Epithelial cell of proximal tubule (primary cell): ENCODE measurements at regions not wholly inside any gene's neighbourhood (a gene's known extent, or its start where the extent isn't known, plus 50 kb on each side); places are given as distances from the start of the nearest gene placed in this dataset.
"Not testable (repeated sequence)": the region's sequence is repeated elsewhere in the genome, so short reads cannot be mapped to it uniquely, and the experiment has no call there.

Experiments used
- DNase-seq: peaks from one replicate; pipeline ENCODE4 v3.0.0-alpha.2; 2011; ENCODE audit warnings: low read depth
- H3K4me3 ChIP-seq: 2 replicates; pipeline ENCODE4 v1.5.1; 2011; ENCODE audit warnings: low read depth, mild to moderate bottlenecking, low read length
- TF ChIP-seq, protein P1 (sequence below): conservative IDR thresholded peaks from 2 replicates; pipeline ENCODE4 v1.5.1; 2012; ENCODE audit warnings: low read depth, mild to moderate bottlenecking, low read length

DNA sequence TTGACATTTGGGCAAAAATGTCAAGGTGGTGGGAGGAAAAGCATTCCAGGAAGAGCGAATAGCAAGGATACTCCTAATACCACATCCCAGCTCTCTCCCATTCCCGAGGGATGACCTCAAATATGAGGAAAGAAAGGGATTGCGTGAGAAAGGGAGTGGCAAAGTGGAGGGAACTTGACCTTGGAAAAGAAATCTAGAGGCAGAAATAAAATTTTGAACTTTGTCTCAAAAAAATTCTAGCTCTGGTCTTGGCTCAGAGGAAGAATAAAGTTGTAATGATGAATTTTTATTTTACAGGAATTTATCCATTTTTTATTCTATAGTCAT lies 127.8 kb downstream of the TBX19 start:
- DNase-seq, result no peak
- TF ChIP-seq, protein P1, sequence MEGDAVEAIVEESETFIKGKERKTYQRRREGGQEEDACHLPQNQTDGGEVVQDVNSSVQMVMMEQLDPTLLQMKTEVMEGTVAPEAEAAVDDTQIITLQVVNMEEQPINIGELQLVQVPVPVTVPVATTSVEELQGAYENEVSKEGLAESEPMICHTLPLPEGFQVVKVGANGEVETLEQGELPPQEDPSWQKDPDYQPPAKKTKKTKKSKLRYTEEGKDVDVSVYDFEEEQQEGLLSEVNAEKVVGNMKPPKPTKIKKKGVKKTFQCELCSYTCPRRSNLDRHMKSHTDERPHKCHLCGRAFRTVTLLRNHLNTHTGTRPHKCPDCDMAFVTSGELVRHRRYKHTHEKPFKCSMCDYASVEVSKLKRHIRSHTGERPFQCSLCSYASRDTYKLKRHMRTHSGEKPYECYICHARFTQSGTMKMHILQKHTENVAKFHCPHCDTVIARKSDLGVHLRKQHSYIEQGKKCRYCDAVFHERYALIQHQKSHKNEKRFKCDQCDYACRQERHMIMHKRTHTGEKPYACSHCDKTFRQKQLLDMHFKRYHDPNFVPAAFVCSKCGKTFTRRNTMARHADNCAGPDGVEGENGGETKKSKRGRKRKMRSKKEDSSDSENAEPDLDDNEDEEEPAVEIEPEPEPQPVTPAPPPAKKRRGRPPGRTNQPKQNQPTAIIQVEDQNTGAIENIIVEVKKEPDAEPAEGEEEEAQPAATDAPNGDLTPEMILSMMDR, result no peak
- H3K4me3 ChIP-seq, result no peak overlapping the region

DNA sequence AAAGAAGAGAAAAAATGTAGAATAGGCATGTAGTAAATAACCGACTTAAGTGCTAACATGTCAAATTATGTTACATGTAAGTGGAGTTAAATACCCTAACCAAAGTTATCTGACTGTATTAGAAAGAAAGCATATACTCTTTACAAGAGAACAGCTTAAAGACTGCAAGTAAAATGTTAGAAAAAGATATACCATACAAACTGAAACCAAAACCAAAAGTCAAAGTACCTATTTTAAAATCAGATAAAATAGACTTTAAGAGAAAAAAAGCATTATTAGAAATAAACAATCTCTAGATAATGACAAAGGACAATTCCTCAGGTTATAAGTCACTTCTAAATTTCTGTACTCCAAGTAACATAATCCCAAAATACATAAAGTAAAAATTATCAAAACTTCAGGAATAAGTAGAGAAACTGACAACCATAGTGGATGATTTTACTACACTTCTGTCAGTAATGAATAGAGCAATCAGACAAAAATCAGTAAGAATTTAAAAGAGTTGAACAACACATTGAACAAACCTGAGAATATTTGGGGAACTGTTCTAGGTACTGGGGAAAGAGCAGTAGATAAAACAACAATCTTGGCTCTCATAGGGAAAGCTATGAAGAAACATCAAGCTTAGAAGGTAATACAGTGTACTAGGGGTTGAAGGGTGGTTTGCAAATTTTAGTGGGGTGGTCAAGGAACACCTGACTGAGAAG lies 127.3 kb downstream of the TBX19 start:
- no peak overlapping the region for H3K4me3 ChIP-seq
- TF ChIP-seq, protein P1, result no peak
- no peak for DNase-seq

DNA sequence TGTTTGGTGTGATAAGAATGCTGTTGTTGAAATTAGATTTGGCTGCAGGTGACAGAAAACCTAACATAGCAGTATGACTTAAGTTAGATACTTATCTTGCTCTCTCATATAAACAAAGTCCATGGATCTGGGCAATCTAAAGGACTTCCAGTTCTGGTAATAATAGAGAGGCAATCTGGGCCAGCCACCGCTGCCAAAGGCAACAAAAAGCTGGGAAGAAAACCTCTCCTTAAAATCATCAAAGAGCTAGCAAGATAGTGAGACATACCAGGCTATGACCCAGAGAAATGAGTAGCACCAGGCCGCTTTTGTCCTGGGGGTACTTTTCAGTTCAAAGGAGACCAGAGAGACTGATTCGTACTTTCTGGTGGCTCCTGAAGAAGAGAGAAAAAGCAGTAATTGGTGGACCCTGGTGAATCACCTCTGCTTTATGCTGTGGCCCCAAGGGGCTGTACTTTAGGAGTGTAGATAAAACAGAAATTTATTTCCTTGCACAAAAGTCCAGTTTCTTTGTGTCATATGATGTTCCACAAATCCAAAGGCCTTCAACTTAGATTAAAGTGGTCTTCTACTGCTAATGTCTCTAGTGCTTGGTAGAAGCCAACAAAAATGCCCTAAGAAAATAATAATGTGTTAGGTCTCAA lies 125.4 kb downstream of the TBX19 start:
- H3K4me3 ChIP-seq, result no peak overlapping the region
- TF ChIP-seq, protein P1, result no peak
- DNase-seq, result no peak

DNA sequence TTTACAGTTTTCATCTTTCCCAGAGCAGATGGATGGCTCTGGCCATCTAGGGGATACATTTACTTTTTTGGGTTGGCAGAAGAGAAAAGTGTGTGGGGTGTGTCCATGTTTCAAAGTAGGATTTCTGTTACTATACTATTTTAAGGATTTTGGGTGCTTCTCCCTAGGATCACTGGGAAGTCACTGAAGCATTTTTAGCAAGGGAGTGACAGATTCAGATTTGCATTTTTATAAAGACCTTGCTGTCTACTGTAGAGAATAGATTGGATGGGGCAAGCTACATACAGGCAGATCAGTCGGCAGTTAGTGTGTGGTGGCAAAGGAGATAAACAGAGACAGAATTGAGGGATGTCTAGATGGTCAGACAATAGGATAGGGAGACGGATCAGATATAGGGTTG lies 122.5 kb downstream of the TBX19 start:
- no peak for DNase-seq
- TF ChIP-seq, protein P1, result no peak
- no peak overlapping the region for H3K4me3 ChIP-seq

DNA sequence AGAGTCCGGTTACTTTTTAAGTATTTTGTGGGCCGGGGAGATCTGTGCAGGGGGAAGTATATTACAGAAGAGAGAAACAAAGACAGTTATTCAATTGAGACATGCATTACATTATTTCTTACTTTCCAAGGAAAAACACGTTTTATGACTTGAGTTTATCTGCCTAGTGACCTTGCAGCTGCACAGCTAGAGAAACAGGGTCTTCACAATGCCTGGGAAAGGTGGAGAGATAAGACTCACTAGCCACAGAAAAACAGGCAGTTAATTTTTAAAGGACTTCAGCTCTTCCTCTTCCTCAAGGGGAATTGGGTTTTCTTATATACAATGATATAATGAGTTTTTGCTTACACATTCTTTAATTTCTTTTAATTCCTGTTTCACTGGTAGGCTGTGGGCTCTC lies 121.8 kb downstream of the TBX19 start:
- DNase-seq, H3K4me3 ChIP-seq: not testable (repeated sequence)

DNA sequence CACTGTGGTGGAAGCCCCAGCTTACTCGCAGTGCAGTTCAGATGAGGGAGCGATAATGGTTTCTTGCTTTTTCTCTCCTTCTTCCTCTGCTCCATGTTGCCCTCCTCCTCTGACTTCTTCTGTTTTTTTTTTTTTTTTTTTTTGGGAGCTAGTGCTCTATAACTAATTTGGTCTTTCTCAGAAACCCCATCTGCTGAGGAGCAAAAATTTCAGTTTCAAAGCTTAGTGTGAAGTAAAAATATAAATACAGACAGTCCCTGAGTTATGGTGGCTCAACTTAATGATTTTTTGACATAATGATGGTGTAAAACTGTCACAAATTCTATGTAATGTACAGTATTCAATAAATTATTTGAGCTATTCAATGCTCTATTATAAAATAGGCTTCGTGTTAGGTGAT lies 120.7 kb downstream of the TBX19 start:
- TF ChIP-seq, protein P1, result no peak
- H3K4me3 ChIP-seq, result no peak overlapping the region
- DNase-seq, result no peak

DNA sequence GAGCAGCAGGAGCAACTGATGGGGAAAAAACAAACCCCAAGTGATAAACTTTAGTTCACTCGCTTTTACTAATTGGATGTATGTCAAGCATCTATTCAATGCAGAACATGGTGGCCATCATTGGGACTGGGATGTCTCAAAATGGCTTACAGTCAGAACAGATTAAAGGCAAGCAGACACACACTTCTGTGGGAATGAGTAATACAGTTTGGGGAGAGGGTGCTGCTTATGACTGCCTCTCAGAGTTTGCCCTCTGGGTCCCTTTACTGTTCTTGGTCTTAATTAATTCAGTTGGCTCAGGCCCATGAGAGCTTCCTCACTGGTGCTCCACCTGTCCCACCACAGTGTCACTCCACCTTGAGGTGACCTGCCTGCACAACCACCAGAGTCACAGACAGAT lies 119.5 kb downstream of the TBX19 start:
- no peak for DNase-seq
- H3K4me3 ChIP-seq, result no peak overlapping the region

More for the DNA sequence above, 119.5 kb downstream of the TBX19 start:
- TF ChIP-seq, protein P1, result no peak
